CD4-positive, alpha-beta T cell treated with Interleukin-17A for 4 hours (primary cell): ENCODE measurements at regions not wholly inside any gene's neighbourhood (a gene's known extent, or its start where the extent isn't known, plus 50 kb on each side); places are given as distances from the start of the nearest gene placed in this dataset.
"Not testable (repeated sequence)": the region's sequence is repeated elsewhere in the genome, so short reads cannot be mapped to it uniquely, and the experiment has no call there.

Experiments used
- DNase-seq: peaks from one replicate; pipeline ENCODE4 v3.0.0-alpha.2; 2020; ENCODE audit warnings: mixed read lengths

DNA sequence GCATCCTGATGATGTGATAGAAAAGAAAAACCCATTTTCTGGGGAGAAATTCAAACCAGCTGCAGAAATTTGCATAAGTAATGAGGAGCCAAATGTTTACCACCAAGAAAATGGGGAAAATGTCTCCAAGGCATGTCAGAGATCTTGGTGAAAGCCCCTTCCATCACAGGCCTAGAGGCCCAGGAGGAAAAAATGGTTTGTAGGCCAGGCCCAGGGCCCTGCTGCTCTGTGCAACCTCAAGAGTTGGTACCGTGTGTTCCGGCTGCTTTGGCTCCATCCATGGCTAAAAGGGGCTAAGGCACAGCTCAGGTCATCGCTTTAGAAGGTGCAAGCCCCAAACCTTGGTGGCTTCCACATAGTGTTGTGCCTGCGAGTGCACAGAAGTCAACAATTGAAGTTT, 543.1 kb downstream of the ZNF608 start:
- DNase-seq = no peak

DNA sequence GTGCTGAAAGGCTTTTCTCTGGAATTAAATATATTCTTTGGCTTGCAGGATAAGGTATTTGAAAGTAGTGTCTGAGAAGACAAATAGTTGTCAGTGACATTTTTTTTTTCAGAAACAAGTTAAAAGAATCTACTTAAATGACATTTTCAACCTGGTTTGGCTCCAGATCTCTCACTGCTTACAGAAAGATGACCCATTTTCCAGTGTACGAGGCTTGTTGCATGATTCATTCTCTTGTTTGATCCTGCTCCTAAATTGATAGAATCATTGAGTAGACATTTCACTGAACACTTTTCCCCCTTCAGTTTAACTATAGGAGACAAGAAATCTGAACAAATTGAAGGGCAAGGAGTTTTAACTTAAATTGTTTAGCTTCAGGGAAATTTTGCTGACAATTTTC, 546.1 kb downstream of the ZNF608 start:
- DNase-seq = no peak

GRCh38 chr5:124199893-124200292, 546.5 kb downstream of the ZNF608 start:
- DNase-seq = no peak

GRCh38 chr5:124195411-124195810, 551.0 kb downstream of the ZNF608 start:
- no peak for DNase-seq

- DNase-seq = no peak
Measured at GRCh38 chr5:124194282-124194681, 552.2 kb downstream of the ZNF608 start.

- no peak for DNase-seq
Measured at GRCh38 chr5:124193371-124193789, 553.1 kb downstream of the ZNF608 start.

DNA sequence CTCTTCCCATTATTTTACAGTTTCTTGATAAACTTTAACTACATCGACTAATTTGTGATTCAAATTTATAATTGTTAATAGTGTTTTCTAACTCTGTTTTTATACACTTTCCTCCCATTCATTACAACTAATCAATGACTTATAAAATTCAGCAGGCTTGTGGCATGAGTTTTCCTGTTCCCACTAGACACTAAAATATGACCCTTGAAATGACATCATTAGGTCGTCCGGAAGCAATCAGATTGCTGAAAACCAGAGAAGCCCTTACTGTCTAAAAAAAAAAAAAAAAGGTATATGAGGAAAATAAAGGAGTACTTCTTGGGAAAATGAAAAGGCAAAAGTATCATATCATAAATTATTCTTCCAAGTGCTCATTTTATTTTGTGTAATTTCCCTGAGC, 553.7 kb downstream of the ZNF608 start:
- DNase-seq = no peak

GRCh38 chr5:124185716-124186115, 560.7 kb downstream of the ZNF608 start:
- no peak for DNase-seq

DNA sequence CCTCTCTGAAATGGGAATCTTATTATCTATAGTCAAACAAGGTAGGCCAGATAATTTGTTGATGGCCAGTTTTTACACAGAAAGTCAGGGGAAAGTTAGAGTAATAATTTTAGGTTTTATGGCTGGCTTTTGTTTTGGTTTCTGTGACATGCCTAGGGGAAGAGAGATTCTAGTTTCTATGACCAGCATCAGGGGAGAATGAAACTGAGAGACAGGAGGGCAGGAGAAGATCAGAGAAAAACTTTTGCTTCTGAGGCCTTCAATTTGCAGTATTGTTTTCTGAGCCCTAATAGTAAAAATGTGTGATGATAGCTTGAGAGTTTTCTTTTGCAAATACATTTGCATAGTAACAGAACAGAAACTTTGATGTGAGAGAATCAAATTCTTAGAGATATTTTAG, 564.3 kb downstream of the ZNF608 start:
- DNase-seq = no peak

GRCh38 chr5:124180875-124181461, 565.5 kb downstream of the ZNF608 start:
- no peak for DNase-seq

DNA sequence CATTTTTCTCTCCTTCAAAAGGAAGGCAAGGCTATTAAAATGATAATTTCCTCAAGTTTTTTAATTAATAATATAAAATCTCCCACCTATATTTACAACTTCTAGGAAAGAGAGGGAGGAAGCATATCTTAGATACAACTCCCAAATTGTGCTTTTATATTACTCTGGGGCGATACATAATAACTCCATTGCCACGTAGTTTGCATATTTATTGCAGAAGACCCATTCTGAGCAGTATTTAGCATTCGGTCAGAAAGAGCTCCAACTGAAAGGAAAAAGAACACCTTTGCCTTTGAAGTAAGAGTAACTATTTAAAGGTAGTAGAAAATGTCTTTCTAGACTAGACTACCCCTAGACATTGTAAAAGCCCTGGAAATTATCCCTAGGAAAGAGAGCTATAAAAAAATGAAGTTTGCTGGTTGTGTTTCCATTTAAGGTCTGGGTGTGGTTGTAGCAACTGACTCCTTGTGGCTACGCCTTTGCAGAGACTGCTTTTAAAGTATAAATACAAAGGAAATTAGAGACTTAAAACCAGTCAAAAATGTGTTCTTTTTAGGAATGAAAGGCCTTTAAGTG, 566.1 kb downstream of the ZNF608 start:
- DNase-seq = no peak

GRCh38 chr5:124179819-124180218, 566.6 kb downstream of the ZNF608 start:
- DNase-seq = no peak

DNA sequence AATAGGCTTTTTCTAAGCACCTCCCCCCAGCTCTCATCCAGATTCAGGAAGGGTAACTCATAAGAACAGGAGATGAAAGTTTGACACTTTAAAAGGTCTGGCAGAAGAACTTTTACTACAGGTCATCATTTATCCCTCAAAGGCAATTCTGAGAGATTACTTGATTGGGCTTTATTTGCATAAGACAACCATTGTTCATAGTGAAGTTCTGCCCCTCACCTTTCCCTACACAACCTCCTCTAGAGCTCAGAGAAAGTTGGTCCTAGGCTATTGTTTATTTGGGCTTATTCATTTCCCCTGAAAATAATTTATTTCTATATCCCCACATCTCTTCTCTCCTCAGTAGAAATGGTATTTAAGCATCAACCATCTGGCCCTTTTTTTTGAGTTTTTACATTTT, 568.4 kb downstream of the ZNF608 start:
- DNase-seq = no peak

GRCh38 chr5:124176692-124177091, 569.7 kb downstream of the ZNF608 start:
- DNase-seq = no peak

GRCh38 chr5:124173386-124173785, 573.1 kb downstream of the ZNF608 start:
- DNase-seq = no peak

- no peak for DNase-seq
Measured at GRCh38 chr5:124172389-124173003, 573.9 kb downstream of the ZNF608 start.

DNA sequence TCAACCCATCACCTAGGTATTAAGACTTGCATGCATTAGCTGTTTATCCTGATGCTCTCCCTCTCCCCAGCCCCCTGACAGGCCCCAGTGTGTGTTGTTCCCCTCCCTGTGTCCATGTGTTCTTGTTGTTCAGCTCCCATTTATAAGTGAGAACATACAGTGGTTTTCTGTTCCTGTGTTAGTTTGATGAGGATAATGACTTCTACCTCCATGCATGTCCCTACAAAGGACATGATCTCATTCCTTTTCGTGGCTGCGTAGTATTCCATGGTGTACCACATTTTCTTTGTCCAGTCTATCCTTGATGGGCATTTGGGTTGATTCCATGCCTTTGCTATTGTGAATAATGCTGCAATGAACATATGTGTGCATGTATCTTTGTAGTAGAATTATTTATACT, 578.3 kb downstream of the ZNF608 start:
- not testable (repeated sequence) for DNase-seq

DNA sequence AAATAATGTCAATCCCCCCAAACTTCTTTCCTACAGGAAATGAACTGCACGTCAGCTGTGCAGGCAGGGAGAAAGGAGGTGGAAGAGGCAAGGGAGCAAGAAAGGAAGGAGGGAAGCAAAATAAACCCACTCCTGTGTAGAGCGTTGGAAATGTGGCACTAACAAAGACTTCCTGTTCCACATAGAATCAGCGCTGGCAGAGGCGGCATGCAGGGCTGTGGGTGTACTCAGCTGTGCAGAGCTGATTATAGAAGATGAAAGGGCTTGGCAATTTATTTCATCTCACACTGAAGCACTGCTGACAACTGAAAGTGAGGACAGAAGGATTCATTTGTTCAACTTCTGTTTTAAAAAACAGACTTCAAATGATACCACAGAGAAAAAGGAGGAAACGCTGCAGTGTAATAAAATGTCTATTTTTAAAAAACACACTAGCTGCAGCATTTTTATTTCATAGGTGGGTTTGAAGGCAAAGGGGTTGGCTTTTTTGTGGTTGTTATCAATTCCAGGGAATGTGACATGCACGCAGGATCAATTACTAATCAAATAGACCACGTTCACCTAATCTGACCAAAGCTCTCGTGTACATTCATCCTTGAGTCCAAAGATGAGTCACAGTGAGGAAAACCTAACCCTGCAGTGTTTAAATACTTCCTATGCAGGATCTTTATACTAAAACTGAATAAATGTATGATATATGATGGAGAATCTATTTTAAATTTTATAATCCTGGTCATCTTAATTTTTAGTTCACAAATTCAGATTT, 583.5 kb downstream of the ZNF608 start:
- no peak for DNase-seq

GRCh38 chr5:124161266-124161665, 585.2 kb downstream of the ZNF608 start:
- DNase-seq = no peak

DNA sequence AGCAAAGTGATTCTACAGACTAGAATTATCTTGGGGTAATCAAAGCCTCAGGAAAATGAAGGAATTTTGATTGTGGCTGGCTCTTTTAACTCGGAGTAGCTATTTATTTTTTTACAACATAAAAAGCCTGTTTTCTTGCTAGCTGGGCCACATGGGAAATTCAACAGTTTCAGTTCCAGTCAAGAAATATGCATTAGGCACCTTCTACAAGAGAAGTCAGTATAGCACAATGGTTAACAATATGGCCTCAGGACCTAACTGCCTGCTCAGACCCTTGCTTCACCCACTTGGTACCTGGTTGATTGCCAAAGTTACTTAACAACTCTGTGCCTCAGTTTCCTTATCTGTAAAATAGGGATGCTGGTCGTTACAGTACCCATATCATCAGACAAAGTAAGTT, 586.2 kb downstream of the ZNF608 start:
- no peak for DNase-seq

- no peak for DNase-seq
Measured at GRCh38 chr5:124157320-124157719, 589.1 kb downstream of the ZNF608 start.

GRCh38 chr5:124156415-124156996, 589.9 kb downstream of the ZNF608 start:
- no peak for DNase-seq

DNA sequence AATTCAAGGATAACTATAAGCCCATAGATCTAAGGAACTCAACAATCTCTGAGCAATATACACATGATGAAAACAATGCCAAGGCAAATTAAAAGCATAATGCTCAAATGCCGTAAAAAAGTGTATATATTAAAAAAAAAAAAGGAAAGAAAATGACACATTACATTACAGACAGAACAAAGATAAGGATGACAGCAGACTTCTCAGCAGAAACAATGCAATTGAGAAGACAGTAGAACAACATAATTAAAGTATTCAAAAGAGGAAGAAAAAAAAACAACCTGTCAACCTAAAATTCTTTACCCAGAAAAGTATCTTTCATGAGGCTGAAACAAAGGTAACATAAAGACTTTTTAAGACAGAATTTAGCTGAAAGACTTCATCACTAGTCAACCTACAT, 591.7 kb downstream of the ZNF608 start:
- DNase-seq = no peak

DNA sequence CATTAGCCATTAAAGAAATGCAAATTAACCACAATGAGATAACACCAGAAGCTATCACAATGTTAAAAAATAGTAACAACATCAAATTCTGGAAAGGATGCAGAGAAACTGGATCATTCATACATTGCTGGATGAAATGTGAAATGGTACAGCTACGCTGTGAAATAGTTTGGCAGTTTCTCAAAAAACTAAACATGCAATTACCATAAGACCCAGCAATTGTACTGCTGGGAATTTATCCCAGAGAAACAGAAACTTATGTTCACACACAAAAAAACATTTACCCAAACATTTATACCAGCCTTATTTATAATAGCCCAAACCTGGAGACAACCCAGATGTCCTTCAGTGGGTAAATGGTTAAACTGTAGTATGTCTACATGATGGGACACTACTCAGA, 592.9 kb downstream of the ZNF608 start:
- DNase-seq = no peak
